Kidney epithelial cell (primary cell): ENCODE measurements at regions not wholly inside any gene's neighbourhood (a gene's known extent, or its start where the extent isn't known, plus 50 kb on each side); places are given as distances from the start of the nearest gene placed in this dataset.
"Not testable (repeated sequence)": the region's sequence is repeated elsewhere in the genome, so short reads cannot be mapped to it uniquely, and the experiment has no call there.

Experiments used
- DNase-seq: peaks from one replicate; pipeline ENCODE4 v3.0.0-alpha.2; 2010; ENCODE audit warnings: low read depth
- H3K27me3 ChIP-seq: 2 replicates; pipeline ENCODE4 v1.6.0; 2011; ENCODE audit warnings: low read length; ENCODE audit not compliant: control insufficient read depth, insufficient read depth
- H3K36me3 ChIP-seq: 2 replicates; pipeline ENCODE4 v1.5.1; 2011; ENCODE audit warnings: low read length; ENCODE audit not compliant: control insufficient read depth, insufficient read depth
- H3K4me3 ChIP-seq: 2 replicates; pipeline ENCODE4 v1.5.1; 2011; ENCODE audit warnings: low read depth, mild to moderate bottlenecking, control low read depth, low read length
- CTCF ChIP-seq: IDR thresholded peaks from 2 replicates; pipeline ENCODE4 v1.5.1; 2011; ENCODE audit warnings: mild to moderate bottlenecking, moderate library complexity, low read length, control low read depth, inconsistent platforms; ENCODE audit not compliant: insufficient read depth, poor library complexity, severe bottlenecking

- TF ChIP-seq CTCF = no peak
- Histone ChIP-seq H3K27me3 (no peaks in the 10 kb centered on the region), H3K4me3 (no peak overlapping the region), H3K36me3 (no peaks in the 10 kb centered on the region)
- no peak for DNase-seq
Observed at GRCh38 chrX:30144221-30144620, 71.1 kb upstream of the MAGEB2 start.

GRCh38 chrX:30144971-30145731 is 70.2 kb upstream of the MAGEB2 start:
- no peak for DNase-seq
- H3K36me3 ChIP-seq = no peaks in the 10 kb centered on the region
- TF ChIP-seq CTCF = no peak
- no peaks in the 10 kb centered on the region for H3K27me3 ChIP-seq
- H3K4me3 ChIP-seq = no peak overlapping the region

GRCh38 chrX:30147996-30148643 is 67.2 kb upstream of the MAGEB2 start:
- TF ChIP-seq CTCF = no peak
- Histone ChIP-seq H3K27me3 (no peaks in the 10 kb centered on the region), H3K36me3 (no peaks in the 10 kb centered on the region), H3K4me3 (no peak overlapping the region)
- no peak for DNase-seq

GRCh38 chrX:30149206-30149605 is 66.2 kb upstream of the MAGEB2 start:
- not testable (repeated sequence) for H3K4me3 ChIP-seq, H3K36me3 ChIP-seq, H3K27me3 ChIP-seq, DNase-seq

GRCh38 chrX:30150196-30150895 is 65.0 kb upstream of the MAGEB2 start:
- no peak for TF ChIP-seq CTCF
- Histone ChIP-seq H3K36me3 (no peaks in the 10 kb centered on the region), H3K27me3 (no peaks in the 10 kb centered on the region), H3K4me3 (no peak overlapping the region)
- no peak for DNase-seq

GRCh38 chrX:30151964-30152363 is 63.4 kb upstream of the MAGEB2 start:
- Histone ChIP-seq H3K4me3 (no peak overlapping the region), H3K27me3 (no peaks in the 10 kb centered on the region), H3K36me3 (no peaks in the 10 kb centered on the region)
- no peak for TF ChIP-seq CTCF
- no peak for DNase-seq
